IPS DF 19.7 (cell line): ENCODE measurements at regions not wholly inside any gene's neighbourhood (a gene's known extent, or its start where the extent isn't known, plus 50 kb on each side); places are given as distances from the start of the nearest gene placed in this dataset.

Experiments used
- DNase-seq: peaks from one replicate; pipeline ENCODE4 v3.0.0-alpha.2; 2013; ENCODE audit warnings: low read depth, low spot score

GRCh38 chr5:18932081-18932480 is 1055.9 kb downstream of the CDH18 start:
- DNase-seq: no peak

- no peak for DNase-seq
Measured at GRCh38 chr5:18944771-18945170, 1043.2 kb downstream of the CDH18 start.

- no peak for DNase-seq
Measured at GRCh38 chr5:18954239-18954638, 1033.8 kb downstream of the CDH18 start.

- DNase-seq: no peak
Measured at GRCh38 chr5:18959535-18959934, 1028.5 kb downstream of the CDH18 start.

GRCh38 chr5:18961234-18961633 is 1026.8 kb downstream of the CDH18 start:
- no peak for DNase-seq

GRCh38 chr5:18965893-18966292 is 1022.1 kb downstream of the CDH18 start:
- no peak for DNase-seq

- no peak for DNase-seq
Measured at GRCh38 chr5:18967637-18968036, 1020.4 kb downstream of the CDH18 start.

- no peak for DNase-seq
Measured at GRCh38 chr5:18968966-18969365, 1019.0 kb downstream of the CDH18 start.

GRCh38 chr5:18970000-18970399 is 1018.0 kb downstream of the CDH18 start:
- no peak for DNase-seq

GRCh38 chr5:18972177-18972576 is 1015.8 kb downstream of the CDH18 start:
- DNase-seq: no peak

GRCh38 chr5:18975624-18976023 is 1012.4 kb downstream of the CDH18 start:
- no peak for DNase-seq

- no peak for DNase-seq
Measured at GRCh38 chr5:18977880-18978279, 1010.1 kb downstream of the CDH18 start.

- no peak for DNase-seq
Measured at GRCh38 chr5:18984559-18985080, 1003.4 kb downstream of the CDH18 start.

GRCh38 chr5:18985171-18985758 is 1002.7 kb downstream of the CDH18 start:
- DNase-seq: no peak

GRCh38 chr5:18987101-18987500 is 1000.9 kb downstream of the CDH18 start:
- no peak for DNase-seq

- no peak for DNase-seq
Measured at GRCh38 chr5:18990852-18991251, 997.1 kb downstream of the CDH18 start.

GRCh38 chr5:18992264-18992663 is 995.7 kb downstream of the CDH18 start:
- no peak for DNase-seq

- no peak for DNase-seq
Measured at GRCh38 chr5:18999478-18999877, 988.5 kb downstream of the CDH18 start.

GRCh38 chr5:19001054-19001453 is 986.9 kb downstream of the CDH18 start:
- no peak for DNase-seq

GRCh38 chr5:19001539-19001938 is 986.5 kb downstream of the CDH18 start:
- no peak for DNase-seq

- DNase-seq: no peak
Measured at GRCh38 chr5:19002111-19002510, 985.9 kb downstream of the CDH18 start.

GRCh38 chr5:19018822-19019221 is 969.2 kb downstream of the CDH18 start:
- DNase-seq: no peak

GRCh38 chr5:19031491-19031890 is 956.5 kb downstream of the CDH18 start:
- DNase-seq: no peak

- no peak for DNase-seq
Measured at GRCh38 chr5:19035816-19036215, 952.2 kb downstream of the CDH18 start.
